HPDE6-E6E7 (cell line): ENCODE measurements at regions not wholly inside any gene's neighbourhood (a gene's known extent, or its start where the extent isn't known, plus 50 kb on each side); places are given as distances from the start of the nearest gene placed in this dataset.

Experiments used
- DNase-seq: peaks from one replicate; pipeline ENCODE4 v3.0.0; 2011; ENCODE audit warnings: missing footprints; ENCODE audit errors: extremely low spot score

DNA sequence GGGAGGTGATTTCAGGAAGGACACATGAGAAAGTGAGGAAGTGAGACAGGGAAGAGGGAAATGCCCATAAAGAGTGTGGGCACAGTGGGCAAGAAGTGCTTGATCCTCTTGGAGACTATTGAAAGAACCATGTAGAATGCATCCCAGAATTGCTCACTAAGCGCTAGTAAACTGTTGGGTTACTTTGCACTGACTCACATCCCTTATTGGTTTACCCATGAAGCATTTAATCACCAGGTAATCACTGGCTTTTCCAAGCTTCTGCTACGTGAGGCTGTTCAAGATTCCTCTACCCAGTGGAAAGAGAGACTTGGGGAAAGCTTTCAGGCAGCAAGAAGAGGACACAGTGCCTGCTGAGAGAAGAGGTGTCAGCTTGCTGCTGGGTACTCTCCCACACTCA is 410.0 kb upstream of the JAG1 start:
- DNase-seq = no peak

DNA sequence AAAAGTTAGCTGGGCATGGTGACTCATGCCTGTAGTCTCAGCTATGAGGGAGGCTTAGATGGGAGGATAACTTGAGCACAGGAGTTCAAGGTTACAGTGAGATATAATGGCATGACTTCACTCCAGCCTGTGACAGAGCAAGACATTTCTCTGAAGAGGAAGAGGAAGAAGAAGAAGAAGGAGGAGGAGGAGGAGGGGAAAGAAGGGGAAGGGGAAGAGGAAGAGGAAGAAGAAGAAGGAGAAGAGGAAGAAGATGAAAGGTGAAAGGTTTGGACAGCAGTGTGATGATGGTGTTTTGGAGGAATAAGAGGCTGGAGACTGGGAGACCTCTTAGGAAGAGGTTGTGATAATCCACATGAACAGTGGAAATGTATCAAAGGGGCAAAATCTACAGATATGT is 410.7 kb upstream of the JAG1 start:
- DNase-seq = no peak

DNA sequence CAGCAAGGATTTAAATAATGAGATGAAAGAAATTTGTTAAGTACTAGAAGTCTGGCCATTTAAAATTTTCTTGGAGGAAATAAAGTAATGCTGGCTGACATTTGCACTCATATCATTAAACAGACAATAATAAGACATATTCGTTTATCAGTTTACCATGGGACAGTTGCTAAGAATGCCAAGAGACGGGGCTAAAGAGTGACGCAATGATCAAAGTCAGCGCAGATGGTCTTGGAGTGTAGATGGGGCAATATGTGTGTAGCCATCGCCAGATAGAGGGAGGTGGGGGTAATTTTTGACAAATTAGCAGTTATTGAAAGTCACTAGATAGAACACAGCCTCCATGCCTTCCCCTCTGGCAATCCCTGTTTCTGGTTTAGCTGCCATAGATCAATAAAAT is 413.2 kb upstream of the JAG1 start:
- DNase-seq = no peak

DNA sequence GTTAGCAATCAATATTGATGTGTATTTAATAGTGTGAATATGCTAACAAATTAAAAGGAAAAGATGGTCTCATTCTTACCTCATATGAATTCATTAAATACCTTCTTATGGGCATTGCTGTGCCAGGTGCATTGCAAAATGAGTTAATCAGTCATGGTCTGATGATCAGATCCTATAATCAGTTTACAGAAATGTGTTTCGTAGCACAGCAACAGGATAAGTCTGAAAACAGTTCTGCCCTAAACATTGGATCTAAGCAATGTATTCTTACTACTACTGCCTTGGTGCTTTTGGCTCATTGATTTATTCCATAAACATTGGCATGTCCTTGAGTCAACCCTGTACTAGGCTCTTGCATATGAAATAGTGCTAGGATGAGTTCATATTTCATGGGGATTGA is 417.0 kb upstream of the JAG1 start:
- no peak for DNase-seq

DNA sequence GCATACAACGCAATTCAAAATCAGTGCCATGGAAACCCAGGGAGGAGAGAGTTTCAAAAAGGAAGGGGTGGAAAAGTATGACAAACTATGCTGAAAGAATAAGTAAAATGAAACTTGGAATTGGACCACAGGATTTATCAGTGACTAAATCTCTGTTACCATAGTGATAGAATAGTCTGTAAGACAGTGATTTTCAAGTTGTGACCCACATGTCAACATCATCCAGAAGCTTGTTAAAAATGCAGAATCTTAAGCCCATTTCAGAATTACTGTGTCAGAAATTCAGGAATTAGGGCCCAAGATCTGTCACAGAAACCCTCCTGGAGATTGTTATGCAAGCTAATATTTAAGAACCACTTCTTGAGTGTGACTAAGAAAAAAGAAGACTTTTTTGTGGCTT is 417.7 kb upstream of the JAG1 start:
- DNase-seq = no peak

DNA sequence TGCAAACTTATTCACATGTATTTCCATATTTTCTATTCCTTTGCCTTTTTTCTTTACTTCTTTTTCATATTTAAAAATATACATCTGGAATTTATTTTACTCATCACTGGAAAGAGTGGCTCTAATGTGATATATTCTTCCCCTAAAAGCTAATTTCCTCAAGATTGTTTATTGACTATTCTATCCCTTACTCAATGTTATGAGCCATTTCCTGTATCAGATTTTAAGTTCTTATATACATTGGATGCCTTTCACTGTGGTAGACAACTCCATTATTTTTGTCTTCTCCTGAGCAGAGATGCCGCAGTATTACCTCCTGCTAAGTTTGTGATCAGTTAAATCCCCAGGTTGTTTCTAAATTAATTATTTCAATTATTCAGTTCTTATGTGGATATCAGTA is 418.4 kb upstream of the JAG1 start:
- DNase-seq = no peak

DNA sequence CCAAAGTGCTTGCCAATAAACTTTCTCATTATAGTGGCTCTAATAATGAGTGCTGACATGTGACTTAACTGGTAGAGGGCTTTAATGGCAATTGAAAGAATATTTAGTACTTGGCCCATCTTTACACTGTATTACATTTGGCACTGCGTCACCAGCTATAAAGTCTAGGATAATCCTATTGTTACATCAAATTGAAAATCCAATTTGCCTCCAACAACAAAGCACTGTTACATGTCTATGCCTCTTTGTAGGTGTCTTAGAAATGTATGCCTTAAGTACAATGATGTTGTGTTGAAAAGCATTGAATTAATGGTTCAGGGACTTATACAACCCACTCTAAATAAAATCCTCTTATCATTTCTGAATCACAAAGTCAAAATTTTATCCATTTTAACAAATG is 420.4 kb upstream of the JAG1 start:
- DNase-seq = no peak

DNA sequence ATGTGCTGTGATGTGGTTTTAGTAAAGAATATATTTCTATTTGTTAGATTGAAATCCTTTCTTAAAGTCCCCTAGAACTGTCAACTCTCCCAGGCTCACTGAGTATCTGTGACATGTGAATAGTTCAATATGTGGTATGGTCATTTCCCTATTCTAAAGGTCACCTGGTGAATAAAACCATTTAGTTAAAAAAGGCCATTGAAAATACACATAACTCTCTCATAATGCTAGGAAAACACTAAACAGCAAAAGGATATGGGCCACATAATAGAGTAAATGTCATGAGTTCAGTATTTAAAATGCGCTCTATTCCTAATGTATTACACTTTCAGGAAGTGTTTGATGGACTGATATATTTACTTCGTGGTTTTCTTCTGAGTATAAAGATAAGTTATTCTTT is 420.9 kb upstream of the JAG1 start:
- DNase-seq = no peak

DNA sequence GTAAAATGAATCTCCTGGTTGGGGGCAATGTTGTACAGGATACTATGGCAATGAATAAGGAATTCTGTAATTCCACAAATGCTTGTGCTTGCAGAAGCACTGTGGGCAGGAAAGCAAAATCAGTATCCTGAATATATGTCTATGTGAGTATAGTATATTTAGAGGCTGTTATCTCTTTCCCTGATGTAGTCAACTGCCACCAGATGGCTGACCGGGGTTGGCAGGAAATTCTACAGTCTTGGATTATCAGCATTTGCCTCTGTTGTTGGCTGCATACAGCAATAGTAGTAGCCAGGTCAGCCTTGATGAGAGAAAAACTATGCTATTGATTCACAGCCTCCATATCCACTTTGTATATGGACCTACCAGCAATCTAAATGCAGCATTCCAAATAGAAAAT is 425.1 kb upstream of the JAG1 start:
- no peak for DNase-seq

DNA sequence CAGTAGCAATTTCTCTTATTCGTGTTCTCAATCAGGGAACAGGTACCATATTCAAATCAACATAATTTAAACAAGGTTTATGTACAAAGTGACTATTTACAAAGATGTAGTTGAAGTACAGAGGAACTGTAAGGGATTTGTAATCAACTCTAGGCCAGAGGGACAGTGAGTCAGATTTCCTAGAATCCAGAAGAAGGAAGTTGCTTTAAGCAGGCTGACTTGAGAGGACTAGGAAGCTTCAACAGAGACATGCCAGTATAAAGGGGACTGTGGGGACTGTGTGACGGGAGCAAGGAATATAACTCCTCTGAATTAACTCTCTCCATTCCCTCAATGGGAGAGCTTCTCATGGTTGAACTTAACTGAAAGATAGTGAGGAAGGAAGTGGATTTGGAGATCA is 427.4 kb upstream of the JAG1 start:
- DNase-seq = no peak

DNA sequence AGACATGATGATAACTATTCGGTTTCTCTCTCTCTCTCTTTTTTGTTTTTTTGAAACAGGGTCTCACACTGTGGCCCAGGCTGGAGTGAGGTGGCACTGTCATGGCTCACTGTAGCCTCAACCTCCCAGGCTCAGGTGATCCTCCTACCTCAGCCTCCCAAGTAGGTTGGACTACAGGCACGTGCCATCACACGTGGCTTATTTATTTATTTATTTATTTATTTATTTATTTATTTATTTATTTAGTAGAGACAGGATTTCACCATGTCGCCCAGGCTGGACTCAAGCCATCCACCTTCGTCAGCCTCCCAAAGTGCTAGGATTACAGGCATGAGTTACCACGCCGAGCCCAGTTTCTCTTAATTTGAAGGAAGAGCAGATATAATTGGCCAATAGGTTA is 427.9 kb upstream of the JAG1 start:
- no peak for DNase-seq

DNA sequence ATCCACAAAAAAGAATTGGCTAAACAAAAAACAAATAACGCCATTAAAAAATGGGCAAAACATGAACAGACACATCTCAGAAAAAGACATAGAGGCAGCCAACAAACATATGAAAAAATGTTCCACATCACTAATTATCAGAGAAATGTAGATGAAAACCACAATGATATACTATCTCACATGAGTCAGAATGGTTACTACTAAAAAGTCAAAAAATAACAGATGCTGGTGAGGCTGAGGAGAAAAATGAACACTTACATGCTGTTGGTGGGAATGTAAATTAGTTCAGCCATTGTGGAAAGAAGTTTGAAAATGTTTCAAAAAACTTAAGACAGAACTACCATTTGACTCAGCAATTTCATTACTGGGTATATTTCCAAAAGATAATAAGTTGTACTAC is 430.1 kb upstream of the JAG1 start:
- DNase-seq = no peak

DNA sequence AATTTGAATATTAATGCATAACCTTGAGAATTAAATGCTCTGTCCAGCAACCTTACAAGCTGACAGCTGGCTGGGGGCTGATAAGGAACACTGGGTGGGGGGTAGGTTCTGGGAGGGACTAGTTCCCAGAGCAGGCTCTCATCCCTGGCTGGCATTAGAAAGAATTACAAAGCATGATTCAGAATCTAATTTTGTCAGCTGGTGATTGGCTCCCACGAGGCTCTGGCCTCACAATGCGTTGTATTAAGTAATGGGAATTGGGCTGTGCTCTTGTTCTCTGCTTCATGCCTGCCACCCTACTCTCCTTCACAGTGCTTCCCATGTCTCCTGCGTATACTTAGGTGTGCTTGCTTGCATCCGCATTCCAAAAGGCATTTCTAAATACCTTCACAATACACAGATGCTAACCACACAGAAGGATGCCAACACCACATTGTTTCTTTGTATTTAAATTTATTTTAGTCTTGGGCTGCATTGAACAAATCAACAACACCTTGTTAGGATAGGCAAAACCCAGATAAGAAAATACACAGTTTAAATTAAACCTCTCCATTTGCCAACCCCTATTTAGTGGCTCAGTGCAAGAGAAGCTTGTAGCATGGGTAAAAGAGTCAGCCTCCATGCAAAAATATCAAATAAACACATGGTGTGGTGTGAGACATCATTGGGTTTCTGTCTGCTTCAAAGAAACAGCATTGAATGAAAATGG is 434.5 kb upstream of the JAG1 start:
- no peak for DNase-seq

DNA sequence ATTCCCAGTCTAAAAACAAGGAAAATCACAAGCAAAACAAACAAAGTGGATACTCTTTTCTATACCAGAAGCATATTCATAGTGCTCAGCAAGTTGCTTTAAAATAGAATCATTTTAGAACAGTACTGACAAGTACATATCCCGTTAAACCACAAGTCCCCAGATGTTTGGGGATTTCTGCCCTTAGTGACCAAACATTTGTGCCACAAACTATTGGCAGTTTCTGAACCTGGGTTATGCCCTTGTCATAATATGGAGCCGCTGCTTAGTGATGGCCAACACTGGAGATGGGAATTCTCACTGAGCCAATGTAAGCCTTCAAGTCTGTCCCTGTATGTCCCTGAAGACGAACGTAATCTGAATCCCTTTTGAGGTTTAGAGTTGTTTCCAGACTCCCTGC is 436.7 kb upstream of the JAG1 start:
- no peak for DNase-seq

DNA sequence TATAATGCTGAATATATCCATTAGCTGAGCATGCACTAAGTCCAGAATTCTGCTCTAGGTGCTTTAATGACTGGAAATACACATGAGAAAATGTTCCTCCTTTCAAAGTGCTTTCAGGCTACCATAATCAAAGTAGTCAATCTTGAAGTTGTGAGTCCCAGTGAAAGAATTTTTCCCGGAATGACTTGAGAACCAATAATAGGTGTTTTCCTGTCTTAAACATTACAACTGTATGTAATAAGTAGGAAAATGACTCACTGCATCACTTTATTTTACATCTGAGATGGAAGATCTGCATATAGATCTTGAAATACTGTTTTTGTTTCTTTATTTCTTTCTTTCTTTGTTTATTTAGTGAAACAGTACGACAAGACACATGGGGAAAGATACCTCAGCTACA is 437.4 kb upstream of the JAG1 start:
- DNase-seq = no peak

DNA sequence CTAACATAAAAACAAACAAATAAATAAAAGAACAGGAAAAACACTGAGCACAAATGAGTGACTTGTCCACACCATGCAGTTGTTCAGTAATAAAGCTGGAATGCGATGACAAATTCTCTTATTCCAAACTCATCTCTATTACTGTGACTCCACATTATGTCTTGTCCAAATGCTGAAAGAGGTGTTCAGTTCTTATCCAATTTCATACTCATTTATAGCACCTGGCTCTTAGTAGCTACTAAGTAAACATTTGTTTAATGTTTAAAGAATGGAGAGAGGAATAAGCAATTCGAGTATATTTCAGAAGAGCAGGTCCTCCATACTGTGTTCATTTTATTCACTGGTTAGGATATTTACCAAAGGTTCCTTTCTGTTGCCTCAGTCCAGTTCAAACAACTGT is 439.0 kb upstream of the JAG1 start:
- peak; percentile 37 for DNase-seq

DNA sequence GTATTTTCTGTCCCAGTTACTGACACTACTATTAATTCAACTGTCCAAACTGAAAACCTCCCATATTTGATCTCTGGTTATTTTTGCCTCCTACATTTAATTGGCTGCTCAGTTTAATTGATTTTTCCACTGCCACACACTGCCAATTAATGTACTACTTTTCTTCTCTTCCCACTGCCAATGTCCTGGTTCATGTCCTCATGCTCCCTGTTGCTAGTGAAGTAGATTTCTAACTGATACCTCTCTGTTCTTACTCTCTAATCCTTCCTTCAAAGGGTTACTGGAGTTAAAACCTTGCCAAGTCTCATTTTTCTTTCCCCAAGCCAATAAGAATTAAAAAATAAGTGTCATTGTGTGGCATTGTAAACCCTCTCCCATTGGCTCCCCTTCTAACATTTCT is 440.6 kb upstream of the JAG1 start:
- no peak for DNase-seq

DNA sequence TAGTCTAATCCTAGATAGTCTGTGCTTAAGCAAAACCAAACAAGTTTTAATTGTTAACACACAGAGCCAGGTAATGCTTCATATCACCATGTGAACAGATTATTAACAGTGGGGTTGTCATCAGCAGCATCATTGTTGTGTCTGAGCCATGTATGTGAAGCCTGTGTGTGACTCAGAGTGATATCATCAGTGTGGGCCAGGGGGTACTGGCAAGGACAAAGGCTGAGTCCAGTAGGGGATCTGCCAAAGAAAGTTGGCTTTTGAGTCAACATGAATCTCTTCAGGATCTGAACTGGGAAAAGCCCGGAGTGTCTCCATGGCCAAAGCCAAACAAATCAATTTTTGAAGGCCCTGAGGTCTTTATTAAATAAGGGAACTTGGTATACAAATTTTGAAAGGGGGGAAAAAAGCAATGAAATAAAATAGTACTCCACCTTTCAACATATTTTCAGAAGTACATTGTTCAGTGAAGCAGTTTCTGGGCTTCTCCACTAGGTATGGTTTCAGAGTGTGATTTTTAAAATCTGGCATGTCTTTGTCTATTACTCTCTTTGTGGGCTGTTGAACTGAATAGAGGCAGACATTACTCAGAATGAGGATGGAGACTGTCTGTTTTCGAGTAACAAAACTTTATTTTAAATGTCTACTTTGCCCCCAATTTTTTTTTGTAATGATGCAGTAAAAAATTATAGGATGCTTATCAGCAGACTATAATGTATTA is 444.2 kb upstream of the JAG1 start:
- peak; percentile 87 for DNase-seq

DNA sequence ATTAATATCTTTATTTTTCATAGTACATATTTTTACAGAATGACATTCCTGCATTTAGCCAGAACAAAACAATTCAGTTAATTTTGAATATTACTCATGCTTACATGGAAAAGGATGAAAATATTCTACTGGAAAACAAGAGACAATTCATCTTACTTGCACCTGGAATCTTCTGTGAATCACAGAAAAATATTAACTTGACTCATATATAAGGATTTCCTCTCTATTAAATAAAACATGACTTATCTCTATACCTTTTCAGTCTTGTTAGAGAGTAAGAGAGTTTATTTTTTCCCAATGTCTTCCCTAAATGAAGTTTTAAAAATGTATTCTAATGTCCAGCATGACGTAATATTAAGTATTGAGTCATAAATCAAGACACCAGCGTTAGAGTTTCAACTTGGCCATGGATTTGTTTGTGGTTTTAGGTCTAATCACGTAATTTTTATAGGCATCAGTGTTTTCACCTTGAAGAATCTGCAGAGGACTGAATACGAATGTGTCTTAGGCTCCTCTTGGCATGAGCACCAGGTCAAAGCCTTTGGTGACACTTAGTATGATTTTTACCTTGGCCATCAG is 445.1 kb upstream of the JAG1 start:
- DNase-seq = no peak

DNA sequence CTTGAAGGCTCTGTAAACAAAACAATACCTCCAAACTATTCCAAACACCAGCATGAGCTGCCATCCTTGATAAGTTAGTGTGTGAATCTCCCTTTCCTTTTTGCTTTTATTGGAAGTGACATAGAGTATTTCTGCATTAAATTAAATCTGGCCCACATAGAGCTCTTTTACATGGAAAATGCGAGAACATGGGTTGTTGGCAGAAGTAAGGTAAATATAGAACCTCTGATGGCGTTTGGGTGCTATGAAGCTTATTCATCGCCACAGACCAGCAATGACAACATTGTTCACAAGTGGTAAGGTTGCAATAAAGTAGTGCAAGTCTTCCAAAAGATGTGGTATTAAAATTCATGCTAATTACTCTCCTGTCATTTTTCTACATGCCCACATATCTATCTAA is 445.8 kb upstream of the JAG1 start:
- no peak for DNase-seq

DNA sequence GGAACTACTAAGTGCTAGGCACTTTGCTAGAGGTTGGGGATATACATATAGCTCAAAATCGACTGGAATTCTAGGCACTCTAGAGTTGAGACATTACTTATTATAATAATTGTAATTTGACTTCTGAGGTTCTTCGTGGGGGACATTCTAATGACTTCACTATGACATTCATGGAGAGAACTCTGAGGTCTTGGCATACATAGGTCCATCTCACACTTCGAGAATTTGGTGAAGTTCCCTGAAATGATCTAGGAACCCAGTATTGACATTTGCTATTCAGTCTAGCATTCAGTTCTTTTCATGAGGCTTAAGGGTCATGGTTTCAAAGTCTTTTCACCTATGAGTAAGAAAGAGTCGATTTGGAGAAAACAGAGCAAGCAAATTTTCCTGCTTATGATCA is 446.6 kb upstream of the JAG1 start:
- DNase-seq = no peak

DNA sequence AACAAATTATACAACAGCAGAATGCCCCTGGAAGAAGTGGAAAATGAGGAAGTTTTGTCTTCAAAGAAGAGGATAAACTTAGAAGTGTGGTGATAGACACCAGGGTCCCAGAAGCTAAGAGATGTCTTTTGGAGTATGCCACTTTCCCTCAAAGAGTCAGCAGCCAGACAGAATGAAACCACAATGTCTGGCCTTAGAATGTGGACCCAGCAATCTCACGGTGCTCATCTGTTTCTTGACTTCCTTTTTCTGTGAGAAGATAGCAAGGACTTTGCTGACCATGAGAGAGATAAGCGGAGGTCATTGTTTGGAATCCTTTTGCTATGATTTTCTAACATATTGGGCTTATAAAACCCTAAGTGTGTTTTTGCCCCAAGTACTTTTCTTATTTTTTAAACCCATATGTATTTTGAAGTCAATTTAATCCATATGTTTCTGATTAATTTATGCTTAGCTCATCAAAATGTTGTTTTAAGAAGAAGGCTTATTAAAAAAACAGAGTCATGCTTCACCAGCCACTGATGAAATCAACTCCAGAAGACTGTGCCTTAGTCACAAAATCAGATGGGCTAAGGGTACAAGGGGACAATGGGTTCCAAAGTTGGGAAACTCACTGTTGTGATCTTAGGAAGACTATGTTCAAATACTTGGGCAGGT is 451.2 kb upstream of the JAG1 start:
- DNase-seq = no peak

DNA sequence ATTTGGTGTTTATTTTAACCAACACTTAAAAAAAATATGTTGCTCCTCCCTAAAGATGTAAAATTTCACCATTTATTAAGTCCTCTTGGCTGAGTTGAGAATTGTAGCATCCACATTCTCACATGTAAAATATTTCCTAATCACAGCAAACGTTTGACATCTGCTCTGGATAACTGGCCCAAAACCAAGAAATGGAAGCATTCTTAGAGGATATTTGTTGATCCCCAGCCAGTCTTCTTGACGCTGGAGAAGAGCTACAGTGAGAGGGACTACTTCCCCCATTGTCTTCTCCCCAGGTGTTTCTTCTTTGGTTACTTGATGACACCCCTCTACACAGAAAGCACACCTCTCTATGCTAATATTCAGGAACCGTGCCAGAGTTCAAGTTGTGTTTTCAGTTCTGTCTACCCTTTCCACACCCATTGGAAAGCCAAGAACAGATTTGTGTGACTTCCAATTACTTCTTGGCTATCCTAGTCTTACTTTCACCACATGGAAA is 454.5 kb upstream of the JAG1 start:
- DNase-seq = no peak
